Motor neuron (in vitro differentiated cells): ENCODE measurements at regions not wholly inside any gene's neighbourhood (a gene's known extent, or its start where the extent isn't known, plus 50 kb on each side); places are given as distances from the start of the nearest gene placed in this dataset.

Source experiments
- ATAC-seq, 8 experiments: fragments of 200-7000 bp; cut with Tn5 transposase; replicated peaks in 6 of 8; 2 replicates each; pipeline ENCODE4 v1.8.0; 2021; ENCODE audit warnings: mild to moderate bottlenecking in 8 of 8, moderate library complexity in 8 of 8
- H3K27ac ChIP-seq, 2 donors: fragments of 250-450 bp; sonication (Bioruptor Pico); 2 replicates each; pipeline ENCODE4 v1.9.0; 2021; ENCODE audit warnings: antibody characterized with exemption in 2 of 2, mild to moderate bottlenecking in 2 of 2, moderate library complexity in 1 of 2
- H3K4me1 ChIP-seq, 2 donors: fragments of 250-450 bp; sonication (Bioruptor Pico); replicated peaks in 1 of 2; 2 replicates each; pipeline ENCODE4 v1.6.1; 2021; ENCODE audit warnings: antibody characterized with exemption in 2 of 2, mild to moderate bottlenecking in 2 of 2, moderate library complexity in 1 of 2
- H3K4me3 ChIP-seq, 5 donors: fragments of 250-450 bp; sonication (Bioruptor Pico); 2 replicates each; pipeline ENCODE4 v1.9.0; 2021; ENCODE audit warnings: antibody characterized with exemption in 5 of 5, mild to moderate bottlenecking in 5 of 5, moderate library complexity in 4 of 5
- WGBS, 10 experiments: fragments of 450-650 bp; shearing (Covaris generic); methylation state at CpG; one replicate each; pipeline ENCODE4 v1.0.0; 2022; 5-methylcytosine and 5-hydroxymethylcytosine counted together
- in situ Hi-C, 9 experiments: fragments of 400-800 bp; cut with MboI; loops; one replicate each; pipeline ENCODE4 v1.15.0; 2021; ENCODE audit warnings: low sequenced_read_pairs in 9 of 9, low pct_unique_long_range_greater_than_20kb in 2 of 9; ENCODE audit not compliant: unreplicated experiment in 9 of 9

DNA sequence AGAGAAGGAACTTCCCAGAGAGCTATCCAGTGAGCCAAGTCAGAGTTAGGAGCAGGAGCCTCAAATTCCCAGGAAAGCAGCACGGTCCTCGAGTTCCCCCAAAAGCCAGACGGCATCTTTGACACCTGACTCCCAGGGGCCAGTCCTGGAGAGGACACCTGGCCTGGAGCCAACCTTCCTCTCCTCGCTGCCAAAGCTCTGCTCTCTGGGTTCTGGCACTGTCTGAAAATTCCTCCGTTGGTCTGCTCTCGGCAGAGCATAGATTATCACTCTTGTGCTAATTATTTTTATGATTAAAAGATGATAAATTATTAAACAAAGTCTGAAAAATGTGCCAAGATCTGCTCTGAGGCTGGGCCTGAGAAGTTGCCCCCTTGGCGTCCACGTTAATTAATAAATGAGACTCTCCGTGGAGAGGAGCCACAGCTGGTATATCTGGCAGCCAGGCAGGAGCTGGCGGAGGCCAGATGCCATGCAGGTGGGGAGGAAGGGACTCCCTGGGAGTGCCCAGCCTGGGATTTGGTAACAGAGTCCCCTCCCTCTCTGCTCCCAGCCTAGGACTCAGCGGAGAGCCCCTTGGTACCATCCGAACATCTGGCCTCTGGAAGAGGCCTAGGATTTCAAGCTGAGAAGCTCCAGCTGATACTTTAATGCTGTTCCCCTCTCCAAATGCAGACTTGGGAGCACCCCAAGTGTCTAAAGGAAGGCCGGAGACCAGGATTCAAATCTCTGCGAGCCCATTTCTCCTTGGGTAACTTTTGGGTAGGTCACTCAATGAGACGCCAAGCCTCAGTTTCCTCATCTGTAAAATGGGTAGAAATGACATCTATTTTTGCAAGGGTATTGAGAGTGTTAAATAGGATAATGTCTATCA, 163.7 kb upstream of the POU3F1 start:
- Histone ChIP-seq H3K4me1 (peaks cover 0 to 13% of the 10 kb centered on the region in 2 donors), H3K4me3 (no peak overlapping the region), H3K27ac (no peak overlapping the region)
- ATAC-seq = no peak
- 6 to 89% (median 83%) methylated on average over 1 to 15 of the region's 15 CpGs; no CpG with 5 or more reads in 3 of the 10 experiments for WGBS, 10 experiments
- in situ Hi-C loops = loop anchor here in 1 of 9 experiments (25.0 kb wide), 1 partner anchor 602 kb away; no protein-coding TSS in a partner anchor

DNA sequence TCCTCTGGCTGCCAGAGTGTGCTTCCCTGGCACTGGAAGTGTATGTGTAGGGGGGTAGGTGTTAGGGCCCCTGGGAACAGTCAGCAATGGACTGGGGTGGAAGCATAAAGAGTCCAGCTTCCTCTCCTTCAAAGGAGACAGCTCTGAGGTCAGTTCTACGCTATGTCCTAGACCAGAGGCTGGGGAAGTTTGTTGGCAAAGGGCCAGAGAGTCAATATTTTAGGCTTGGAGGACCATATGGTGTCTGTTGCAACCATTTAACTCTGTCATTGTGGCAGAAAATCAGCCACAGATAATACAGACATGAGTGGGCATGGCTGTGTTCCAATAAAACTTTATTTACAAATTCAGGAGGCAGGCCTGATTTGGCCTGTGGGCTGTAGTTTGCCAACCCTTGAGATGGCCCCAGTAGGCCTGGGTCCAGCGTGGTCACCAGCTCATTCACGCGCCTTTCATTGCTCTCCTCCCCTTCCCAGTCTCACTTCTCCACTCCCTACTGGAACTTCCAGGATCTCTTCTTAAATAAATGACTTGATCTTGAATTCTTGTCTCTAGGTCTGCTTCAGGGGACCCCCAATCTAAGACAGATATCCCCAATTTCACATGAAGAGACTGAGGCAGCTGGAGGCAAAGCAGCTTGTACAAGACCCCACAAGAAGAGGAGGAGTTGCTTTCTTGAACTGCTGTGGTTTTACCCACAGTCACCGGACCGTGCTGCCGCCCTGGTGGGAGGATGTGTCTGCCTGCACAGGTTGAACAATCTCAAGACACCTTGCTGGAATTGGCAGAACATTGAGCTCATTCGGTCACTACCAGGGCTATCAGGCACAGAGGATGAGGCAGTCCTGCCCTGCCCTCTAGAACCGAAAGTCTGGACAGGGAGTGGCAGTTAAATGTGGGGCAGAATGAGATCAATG, 162.4 kb upstream of the POU3F1 start:
- no peak overlapping the region for H3K4me3 ChIP-seq
- 0 to 94% (median 88%) methylated on average over 1 to 7 of the region's 9 CpGs; no CpG with 5 or more reads in 1 of the 10 experiments for WGBS, 10 experiments
- in situ Hi-C loops = loop anchor here in 1 of 9 experiments (25.0 kb wide), 1 partner anchor 603 kb away; no protein-coding TSS in a partner anchor

DNA sequence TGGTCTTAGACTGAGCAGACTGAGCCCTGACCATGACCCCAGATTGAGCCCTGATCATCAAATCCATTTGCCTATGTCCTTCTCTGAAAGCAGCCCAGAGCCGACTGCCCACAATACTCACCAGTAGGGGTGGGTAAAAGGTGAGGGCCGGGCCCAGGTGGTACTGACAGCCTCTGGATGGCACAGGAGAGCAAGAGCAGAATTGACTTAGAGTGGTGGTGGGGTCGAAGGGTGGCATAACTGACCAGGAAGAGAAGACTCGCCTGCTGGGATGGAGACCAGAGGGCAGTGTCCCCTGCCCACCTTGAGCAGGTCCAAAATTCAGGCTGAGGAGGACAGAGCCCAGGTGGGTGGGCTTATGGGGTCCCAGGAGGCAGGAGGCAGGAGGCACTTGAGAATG, 161.3 kb upstream of the POU3F1 start:
- Histone ChIP-seq H3K4me1 (peaks cover 0 to 7% of the 10 kb centered on the region in 2 donors), H3K4me3 (no peak overlapping the region), H3K27ac (no peak overlapping the region)
- WGBS, 10 experiments = 0 to 100% (median 80%) methylated on average over 1 to 4 of the region's 4 CpGs; no CpG with 5 or more reads in 5 of the 10 experiments
- no peak for ATAC-seq
- in situ Hi-C loops = loop anchor here in 1 of 9 experiments (25.0 kb wide), 1 partner anchor 604 kb away; no protein-coding TSS in a partner anchor

More for the DNA sequence above, 162.4 kb upstream of the POU3F1 start:
- H3K27ac ChIP-seq = no peak overlapping the region
- no peak for ATAC-seq
- H3K4me1 ChIP-seq = peaks cover 0 to 10% of the 10 kb centered on the region in 2 donors

DNA sequence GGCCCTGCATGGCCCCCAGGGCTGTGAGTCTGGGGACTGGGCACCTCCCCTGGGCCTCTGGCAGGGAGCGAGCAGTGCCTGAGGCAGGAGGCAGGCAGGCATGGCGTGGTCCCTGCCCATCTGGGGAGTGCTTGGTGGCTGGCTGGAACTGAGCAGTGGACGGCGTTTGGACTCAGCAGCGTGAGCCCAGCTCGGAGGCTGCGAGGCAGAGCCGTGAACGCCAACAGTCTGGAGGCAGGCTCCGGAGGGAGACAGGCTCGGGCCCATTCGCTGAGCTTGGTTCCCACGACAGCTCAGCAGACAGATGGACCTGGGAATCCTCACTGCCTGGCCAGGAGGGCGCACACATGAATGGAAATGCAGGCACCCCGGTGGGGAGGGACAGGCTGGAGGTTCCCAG, 160.7 kb upstream of the POU3F1 start:
- ATAC-seq = peak in 3 of 8 experiments; percentile 21 to 32 (median 27)
- H3K4me1 ChIP-seq = peaks cover 0 to 3% of the 10 kb centered on the region in 2 donors
- no peak overlapping the region for H3K4me3 ChIP-seq
- in situ Hi-C loops = loop anchor here in 1 of 9 experiments (25.0 kb wide), 1 partner anchor 605 kb away; no protein-coding TSS in a partner anchor
- WGBS, 10 experiments = 60 to 83% (median 79%) methylated on average over 1 to 10 of the region's 15 CpGs; no CpG with 5 or more reads in 6 of the 10 experiments
- H3K27ac ChIP-seq = no peak overlapping the region

DNA sequence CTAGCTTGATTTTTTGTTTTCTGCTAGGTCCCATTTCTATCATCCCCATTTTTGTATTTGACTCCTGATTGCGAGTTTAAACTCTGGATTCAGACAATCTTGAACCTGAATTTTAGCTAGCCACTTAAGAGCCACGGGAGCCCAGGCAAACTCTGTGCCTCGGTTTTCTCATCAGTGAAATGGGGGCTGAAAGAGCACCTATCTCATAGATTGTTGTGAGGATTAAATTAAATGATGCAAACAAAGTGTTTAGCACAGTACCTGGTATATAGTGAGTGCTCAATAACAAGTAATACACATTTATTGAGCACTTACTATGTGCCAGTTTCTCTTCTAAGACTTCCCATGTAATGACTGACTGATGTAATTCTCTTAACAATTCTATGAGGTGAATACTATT, 158.1 kb upstream of the POU3F1 start:
- Histone ChIP-seq H3K4me1 (no peaks in the 10 kb centered on the region), H3K27ac (no peak overlapping the region), H3K4me3 (no peak overlapping the region)
- 0 to 92% (median 67%) methylated on average over 1 to 3 of the region's 3 CpGs; no CpG with 5 or more reads in 1 of the 10 experiments for WGBS, 10 experiments
- no peak for ATAC-seq
- in situ Hi-C loops = loop anchor here in 1 of 9 experiments (25.0 kb wide), 1 partner anchor 608 kb away; no protein-coding TSS in a partner anchor

DNA sequence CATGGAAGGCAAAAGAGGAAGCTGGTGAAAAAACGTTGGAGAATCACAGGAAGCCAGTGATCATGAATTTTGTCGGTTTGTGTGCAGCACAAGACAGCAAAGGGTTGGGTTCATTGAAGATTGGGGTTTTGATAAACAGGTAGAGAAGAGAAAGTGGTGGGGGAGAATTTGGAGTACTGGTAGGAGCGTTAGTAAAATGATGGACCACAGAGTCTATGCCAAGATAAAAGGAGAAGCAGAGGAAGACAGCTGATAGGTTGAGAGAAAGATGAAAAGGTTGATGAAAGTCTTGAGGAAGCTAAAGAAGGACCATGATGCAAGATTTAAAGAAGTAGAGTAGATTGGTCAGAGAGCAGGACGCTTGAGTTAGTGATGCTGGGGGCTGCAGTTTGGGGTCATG, 156.8 kb upstream of the POU3F1 start:
- Histone ChIP-seq H3K4me3 (no peak overlapping the region), H3K4me1 (peaks cover 0 to 5% of the 10 kb centered on the region in 2 donors), H3K27ac (no peak overlapping the region)
- in situ Hi-C loops = loop anchor here in 1 of 9 experiments (25.0 kb wide), 1 partner anchor 609 kb away; no protein-coding TSS in a partner anchor
- ATAC-seq = no peak
- WGBS, 10 experiments = 7 to 67% (median 55%) methylated on average over 3 to 4 of the region's 4 CpGs

DNA sequence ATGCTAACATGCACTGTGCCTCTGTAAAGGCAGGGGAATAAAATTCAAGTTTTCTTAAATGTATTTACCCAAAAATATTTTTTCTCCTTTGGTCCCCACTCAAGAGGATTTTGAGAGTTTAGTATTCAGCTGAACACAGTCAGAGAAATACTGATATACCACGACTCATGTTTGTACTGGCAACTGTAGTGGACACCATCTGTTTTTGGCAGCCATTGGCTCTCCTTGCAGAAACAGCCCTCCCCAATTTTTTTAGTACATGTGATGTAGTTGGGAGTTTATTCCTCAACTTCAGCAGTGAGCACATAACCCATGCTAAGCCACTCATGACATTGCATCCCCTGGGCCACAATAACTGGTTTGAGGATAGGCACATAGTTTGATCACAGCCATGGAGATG, 154.8 kb upstream of the POU3F1 start:
- Histone ChIP-seq H3K4me1 (peaks cover 13 to 20% of the 10 kb centered on the region in 2 donors), H3K4me3 (no peak overlapping the region), H3K27ac (no peak overlapping the region)
- in situ Hi-C loops = loop anchor here in 1 of 9 experiments (25.0 kb wide), 1 partner anchor 611 kb away; no protein-coding TSS in a partner anchor
- WGBS, 10 experiments = 0 to 78% (median 50%) methylated on average over 1 of the region's 1 CpG; no CpG with 5 or more reads in 4 of the 10 experiments
- ATAC-seq = no peak

DNA sequence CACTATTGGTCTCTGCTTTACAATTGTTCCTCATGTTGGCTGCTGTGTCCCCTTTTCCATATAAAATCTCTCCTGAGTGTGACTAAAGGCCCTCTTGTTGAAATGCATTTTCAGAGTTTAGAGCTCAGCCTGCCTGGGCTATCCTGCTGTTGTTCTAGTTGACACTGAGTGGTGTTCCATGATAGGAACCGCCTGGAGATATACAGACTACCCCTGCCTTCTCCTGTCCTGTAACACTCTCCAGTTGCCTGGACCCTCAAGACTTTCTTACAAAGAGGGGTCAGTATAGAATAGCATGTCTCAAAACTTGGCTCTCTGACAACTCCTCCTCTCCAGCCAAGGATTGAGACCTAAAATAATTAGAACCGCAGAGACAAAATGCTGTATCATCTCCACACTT, 152.0 kb upstream of the POU3F1 start:
- Histone ChIP-seq H3K27ac (peak overlapping the region in 1 of 2 donors; percentile 0), H3K4me3 (no peak overlapping the region), H3K4me1 (peaks cover 13 to 20% of the 10 kb centered on the region in 2 donors)
- no peak for ATAC-seq
- in situ Hi-C loops = no loop called here
- 25 to 100% (median 90%) methylated on average over 1 to 2 of the region's 2 CpGs; no CpG with 5 or more reads in 1 of the 10 experiments for WGBS, 10 experiments

DNA sequence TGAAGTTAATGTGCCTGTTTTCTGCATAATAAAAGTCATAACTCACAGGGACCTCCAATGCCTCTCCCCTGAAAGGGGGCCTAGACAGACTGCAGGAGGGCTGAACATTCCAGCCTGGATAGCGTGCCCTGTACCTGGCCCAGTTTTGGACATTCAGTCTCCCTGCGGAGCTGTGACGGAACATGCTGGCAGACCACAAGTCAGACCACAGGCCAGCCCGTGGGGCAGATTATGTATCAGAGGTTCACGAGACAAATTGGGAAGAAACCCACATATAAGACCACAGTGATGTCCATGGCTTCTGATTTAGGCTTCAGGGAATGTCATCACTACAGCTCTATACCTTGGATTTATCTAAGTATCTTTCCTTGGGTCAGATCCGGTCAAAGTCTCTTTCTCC, 151.5 kb upstream of the POU3F1 start:
- in situ Hi-C loops = no loop called here
- no peak for ATAC-seq
- no peak overlapping the region for H3K4me3 ChIP-seq
- 22 to 100% (median 85%) methylated on average over 1 to 5 of the region's 6 CpGs; no CpG with 5 or more reads in 3 of the 10 experiments for WGBS, 10 experiments
- H3K4me1 ChIP-seq = peaks cover 13 to 20% of the 10 kb centered on the region in 2 donors
- peak overlapping the region in 1 of 2 donors; percentile 0 for H3K27ac ChIP-seq

DNA sequence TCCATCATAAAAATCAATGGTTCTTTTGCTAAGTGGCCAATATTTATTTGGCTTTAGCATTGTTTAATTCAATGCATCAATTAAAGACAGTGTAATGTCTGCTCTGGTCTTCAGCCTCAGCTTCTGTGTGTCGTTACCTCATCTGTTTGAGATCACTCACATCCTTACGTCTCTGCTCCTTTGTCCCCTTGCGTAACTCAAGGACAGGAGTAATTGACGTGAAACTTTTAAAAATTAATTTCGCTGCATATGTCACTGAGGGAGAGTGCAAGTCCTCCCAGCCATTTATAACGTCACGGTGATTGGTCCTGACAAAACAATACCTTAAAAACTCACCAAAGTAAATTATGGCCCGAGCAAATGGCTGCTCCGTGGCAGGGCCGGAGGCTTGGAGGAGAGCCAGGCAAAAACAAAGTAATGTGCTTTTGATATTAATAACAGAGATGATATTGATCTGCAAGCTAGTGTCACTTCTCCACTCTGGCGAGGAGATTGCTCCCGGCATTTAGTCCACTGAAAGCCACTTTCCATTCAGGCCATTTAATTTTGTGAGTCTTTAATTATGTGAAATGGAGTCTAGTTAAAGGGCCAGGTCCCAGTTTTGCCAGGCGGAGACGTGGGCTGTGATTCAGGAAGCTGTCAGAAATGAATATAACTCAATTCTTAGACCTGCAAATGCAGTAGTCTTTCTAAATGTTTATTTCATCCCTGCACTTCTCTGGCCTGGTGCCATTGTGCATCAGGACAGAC, 150.9 kb upstream of the POU3F1 start:
- in situ Hi-C loops = no loop called here
- WGBS, 10 experiments = 8 to 63% (median 43%) methylated on average over 4 to 14 of the region's 14 CpGs; no CpG with 5 or more reads in 1 of the 10 experiments
- Histone ChIP-seq H3K4me1 (peaks cover 13 to 23% of the 10 kb centered on the region in 2 donors), H3K27ac (no peak overlapping the region), H3K4me3 (no peak overlapping the region)
- ATAC-seq = peak in 5 of 8 experiments; percentile 80 to 87 (median 83)

DNA sequence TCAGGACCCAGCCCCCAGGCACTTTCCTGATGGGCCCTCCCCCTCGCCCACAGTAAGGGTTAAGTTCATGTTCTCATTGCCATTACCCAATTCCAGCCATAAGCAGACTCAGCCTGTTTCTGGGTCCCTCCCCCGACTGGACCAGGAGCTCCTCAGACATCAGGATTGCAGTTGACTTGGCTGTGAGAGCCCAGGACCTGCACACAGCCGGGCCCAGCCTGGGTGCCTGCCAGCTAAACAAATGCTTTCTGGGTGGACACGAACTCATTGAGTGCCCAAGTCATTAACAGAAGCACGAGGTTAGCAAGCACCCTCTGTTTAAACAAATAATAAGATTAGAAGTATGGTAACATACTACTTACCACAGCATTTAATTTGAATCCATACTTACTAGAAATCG, 147.9 kb upstream of the POU3F1 start:
- Histone ChIP-seq H3K27ac (no peak overlapping the region), H3K4me1 (peaks cover 20 to 45% of the 10 kb centered on the region in 2 donors), H3K4me3 (no peak overlapping the region)
- peak in 1 of 8 experiments; percentile 56 for ATAC-seq
- in situ Hi-C loops = no loop called here
- 0 to 84% (median 72%) methylated on average over 1 to 6 of the region's 6 CpGs; no CpG with 5 or more reads in 1 of the 10 experiments for WGBS, 10 experiments

DNA sequence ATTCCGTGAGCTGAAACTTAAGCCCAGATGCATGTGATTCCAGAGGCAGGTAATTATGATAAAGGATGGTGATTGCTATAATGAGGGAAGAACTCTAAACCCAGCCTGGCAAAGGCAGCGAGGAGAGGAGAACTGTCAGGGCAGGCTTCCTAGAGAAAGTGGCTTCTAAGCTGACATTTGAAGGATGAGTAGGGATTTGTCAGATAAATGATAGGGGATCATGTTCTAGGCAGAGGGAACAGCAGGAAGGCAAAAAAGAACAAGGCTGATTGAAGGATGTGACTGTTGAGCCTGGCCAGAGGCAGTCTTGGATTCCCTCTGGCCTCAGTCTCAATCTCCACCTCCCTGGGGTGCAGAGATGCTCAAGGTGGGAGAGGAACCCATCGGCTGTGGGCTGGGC, 146.4 kb upstream of the POU3F1 start:
- H3K27ac ChIP-seq = no peak overlapping the region
- in situ Hi-C loops = no loop called here
- H3K4me3 ChIP-seq = no peak overlapping the region
- H3K4me1 ChIP-seq = peaks cover 18 to 35% of the 10 kb centered on the region in 2 donors
- no peak for ATAC-seq
- WGBS, 10 experiments = 0 to 67% (median 29%) methylated on average over 1 to 3 of the region's 3 CpGs; no CpG with 5 or more reads in 3 of the 10 experiments
